Neural cell (in vitro differentiated cells): ENCODE measurements at regions not wholly inside any gene's neighbourhood (a gene's known extent, or its start where the extent isn't known, plus 50 kb on each side); places are given as distances from the start of the nearest gene placed in this dataset.

Experiments used
- H2AFZ ChIP-seq: fragments of 200-600, 300-800 bp; sonication (generic), shearing (Covaris generic); 2 replicates; pipeline ENCODE4 v1.6.0; 2014; ENCODE audit warnings: low read depth, mild to moderate bottlenecking, antibody characterized with exemption, low read length, moderate library complexity
- H3F3A ChIP-seq: fragments of 200-600 bp; shearing (Covaris generic); 2 replicates; pipeline ENCODE4 v1.6.1; 2016; ENCODE audit warnings: mild to moderate bottlenecking, moderate library complexity, mixed read lengths, antibody characterized with exemption, low read length; ENCODE audit not compliant: insufficient read depth, poor library complexity, severe bottlenecking
- H3K27ac ChIP-seq: fragments of 200-600, 300-800 bp; sonication (generic), shearing (Covaris generic); 2 replicates; pipeline ENCODE4 v1.5.1; 2014; ENCODE audit warnings: mild to moderate bottlenecking, low read length, moderate library complexity
- H3K27me3 ChIP-seq: fragments of 300-800, 200-600 bp; sonication (generic), shearing (Covaris generic); 2 replicates; pipeline ENCODE4 v1.6.0; 2014; ENCODE audit warnings: mild to moderate bottlenecking, low read depth, low read length, moderate library complexity; ENCODE audit not compliant: insufficient read depth
- H3K36me3 ChIP-seq: fragments of 300-800, 200-600 bp; sonication (generic), shearing (Covaris generic); 2 replicates; pipeline ENCODE4 v1.5.1; 2014; ENCODE audit warnings: mild to moderate bottlenecking, antibody characterized with exemption, low read length, moderate library complexity; ENCODE audit not compliant: insufficient read depth
- H3K4me2 ChIP-seq: fragments of 300-800, 200-600 bp; sonication (generic), shearing (Covaris generic); 2 replicates; pipeline ENCODE4 v1.6.0; 2014; ENCODE audit warnings: mild to moderate bottlenecking, low read length
- H3K4me3 ChIP-seq: fragments of 300-800, 200-600 bp; sonication (generic), shearing (Covaris generic); 2 replicates; pipeline ENCODE4 v1.5.1; 2014; ENCODE audit warnings: mild to moderate bottlenecking, low read length, moderate library complexity
- H3K79me2 ChIP-seq: fragments of 200-600 bp; shearing (Covaris generic); replicated peaks from 2 replicates; pipeline ENCODE4 v1.6.0; 2014; ENCODE audit warnings: mild to moderate bottlenecking, low read length, moderate library complexity; ENCODE audit not compliant: insufficient read depth
- H3K9ac ChIP-seq: fragments of 300-800, 200-600 bp; sonication (generic), shearing (Covaris generic); 2 replicates; pipeline ENCODE4 v1.6.1; 2016; ENCODE audit warnings: mild to moderate bottlenecking, low read length, mixed read lengths
- H3K9me2 ChIP-seq: fragments of 200-600 bp; shearing (Covaris generic); 2 replicates; pipeline ENCODE4 v1.6.1; 2016; ENCODE audit warnings: mild to moderate bottlenecking, low read length, mixed read lengths; ENCODE audit not compliant: insufficient read depth
- H3K9me3 ChIP-seq: fragments of 200-600, 300-800 bp; sonication (generic), shearing (Covaris generic); 2 replicates; pipeline ENCODE4 v1.6.1; 2016; ENCODE audit warnings: mild to moderate bottlenecking, mixed run types, low read length, moderate library complexity, mixed read lengths
- H4K20me1 ChIP-seq: fragments of 200-600 bp; shearing (Covaris generic); 2 replicates; pipeline ENCODE4 v1.6.1; 2016; ENCODE audit warnings: mild to moderate bottlenecking, mixed run types; ENCODE audit not compliant: insufficient read depth
- EP300 ChIP-seq: fragments of 450-650 bp; conservative IDR thresholded peaks from 2 replicates; pipeline ENCODE4 v1.6.1; 2014; ENCODE audit warnings: antibody characterized with exemption, mild to moderate bottlenecking, moderate library complexity; ENCODE audit not compliant: poor library complexity, severe bottlenecking
- EZH2 ChIP-seq: fragments of 200-600, 300-800 bp; shearing (Covaris generic), sonication (generic); IDR thresholded peaks from 2 replicates; pipeline ENCODE4 v1.6.1; 2014; ENCODE audit warnings: antibody characterized with exemption, low read length, borderline replicate concordance, mild to moderate bottlenecking; ENCODE audit not compliant: insufficient read depth, poor library complexity, severe bottlenecking
- MXI1 ChIP-seq: fragments of 450-650 bp; conservative IDR thresholded peaks from 2 replicates; pipeline ENCODE4 v1.6.1; 2014; ENCODE audit warnings: antibody characterized with exemption, mild to moderate bottlenecking; ENCODE audit not compliant: poor library complexity, severe bottlenecking
- POLR2AphosphoS5 ChIP-seq: IDR thresholded peaks from 2 replicates; pipeline ENCODE4 v1.6.1; 2012
- RAD21 ChIP-seq: fragments of 450-650 bp; conservative IDR thresholded peaks from 2 replicates; pipeline ENCODE4 v1.6.1; 2014; ENCODE audit warnings: antibody characterized with exemption, mild to moderate bottlenecking, moderate library complexity
- SMC3 ChIP-seq: fragments of 450-650 bp; conservative IDR thresholded peaks from 2 replicates; pipeline ENCODE4 v1.6.1; 2014; ENCODE audit warnings: antibody characterized with exemption, mild to moderate bottlenecking, moderate library complexity; ENCODE audit not compliant: poor library complexity
- TAF1 ChIP-seq: IDR thresholded peaks from 2 replicates; pipeline ENCODE4 v1.6.1; 2012; ENCODE audit warnings: low read depth
- TF ChIP-seq, protein P1 (sequence below): fragments of 450-650 bp; IDR thresholded peaks from 2 replicates; pipeline ENCODE4 v1.5.1; 2014; ENCODE audit warnings: antibody characterized with exemption, mild to moderate bottlenecking, moderate library complexity; ENCODE audit not compliant: poor library complexity, severe bottlenecking
- TF ChIP-seq, protein P2 (sequence below): IDR thresholded peaks from 2 replicates; pipeline ENCODE4 v1.6.1; 2012; ENCODE audit warnings: borderline replicate concordance

DNA sequence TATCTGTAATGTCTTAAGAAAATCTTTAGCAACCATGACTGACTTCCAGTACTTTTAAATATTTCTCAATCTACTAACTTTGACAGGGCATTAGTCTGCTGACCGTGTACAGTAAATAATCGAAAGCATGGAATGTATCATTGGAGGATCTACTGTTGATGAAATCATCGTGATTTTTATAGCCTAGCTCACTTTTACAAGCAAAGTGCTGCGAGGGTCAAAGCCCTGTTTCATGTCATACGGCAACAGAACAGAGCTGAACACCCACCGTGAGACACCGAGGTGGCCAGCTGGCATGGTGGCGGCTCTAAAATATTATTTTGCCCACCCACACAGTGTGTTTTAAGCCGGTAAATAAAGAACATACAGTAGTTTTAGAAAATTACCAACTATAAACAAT lies 679.3 kb downstream of the FAT4 start:
- Histone ChIP-seq H4K20me1 (no peaks in the 10 kb centered on the region), H2AFZ (no peak overlapping the region), H3K4me2 (no peak overlapping the region), H3K27ac (no peak overlapping the region), H3K9me3 (no peaks in the 10 kb centered on the region), H3K27me3 (no peaks in the 10 kb centered on the region), H3K9ac (no peak overlapping the region), H3K4me3 (no peak overlapping the region), H3K36me3 (no peaks in the 10 kb centered on the region), H3K79me2 (no peaks in the 10 kb centered on the region), H3F3A (no peaks in the 10 kb centered on the region), H3K9me2 (no peaks in the 10 kb centered on the region)
- TF ChIP-seq EZH2 (no peak), SMC3 (no peak), EP300 (no peak), TAF1 (no peak), RAD21 (no peak)

DNA sequence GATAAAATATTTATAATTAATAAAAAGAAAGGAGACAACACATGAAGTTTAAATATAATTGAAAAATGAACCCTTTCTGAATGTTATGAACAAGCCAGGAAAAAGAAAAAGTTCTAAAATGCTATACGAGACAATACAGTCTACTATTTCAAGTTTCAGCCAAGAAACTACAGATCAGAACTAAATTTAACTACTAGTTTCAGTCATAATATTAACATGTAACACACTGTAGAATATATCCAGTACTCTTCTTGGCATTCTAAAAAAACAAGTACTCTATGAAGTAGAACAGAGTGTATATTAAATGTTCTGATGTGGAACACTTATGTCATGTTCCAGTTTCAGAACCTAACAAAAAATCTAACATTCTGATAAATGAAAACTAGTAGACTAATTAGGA lies 679.7 kb downstream of the FAT4 start:
- Histone ChIP-seq H3K27me3 (no peaks in the 10 kb centered on the region), H3K9ac (no peak overlapping the region), H3K9me2 (no peaks in the 10 kb centered on the region), H3F3A (no peaks in the 10 kb centered on the region), H3K9me3 (no peaks in the 10 kb centered on the region), H3K79me2 (no peaks in the 10 kb centered on the region), H3K36me3 (no peaks in the 10 kb centered on the region), H3K27ac (no peak overlapping the region), H3K4me2 (no peak overlapping the region), H2AFZ (no peak overlapping the region), H3K4me3 (no peak overlapping the region), H4K20me1 (no peaks in the 10 kb centered on the region)
- TF ChIP-seq EP300 (no peak), RAD21 (no peak), EZH2 (no peak), POLR2AphosphoS5 (no peak), SMC3 (no peak), MXI1 (no peak), TAF1 (no peak)
- TF ChIP-seq, protein P1, sequence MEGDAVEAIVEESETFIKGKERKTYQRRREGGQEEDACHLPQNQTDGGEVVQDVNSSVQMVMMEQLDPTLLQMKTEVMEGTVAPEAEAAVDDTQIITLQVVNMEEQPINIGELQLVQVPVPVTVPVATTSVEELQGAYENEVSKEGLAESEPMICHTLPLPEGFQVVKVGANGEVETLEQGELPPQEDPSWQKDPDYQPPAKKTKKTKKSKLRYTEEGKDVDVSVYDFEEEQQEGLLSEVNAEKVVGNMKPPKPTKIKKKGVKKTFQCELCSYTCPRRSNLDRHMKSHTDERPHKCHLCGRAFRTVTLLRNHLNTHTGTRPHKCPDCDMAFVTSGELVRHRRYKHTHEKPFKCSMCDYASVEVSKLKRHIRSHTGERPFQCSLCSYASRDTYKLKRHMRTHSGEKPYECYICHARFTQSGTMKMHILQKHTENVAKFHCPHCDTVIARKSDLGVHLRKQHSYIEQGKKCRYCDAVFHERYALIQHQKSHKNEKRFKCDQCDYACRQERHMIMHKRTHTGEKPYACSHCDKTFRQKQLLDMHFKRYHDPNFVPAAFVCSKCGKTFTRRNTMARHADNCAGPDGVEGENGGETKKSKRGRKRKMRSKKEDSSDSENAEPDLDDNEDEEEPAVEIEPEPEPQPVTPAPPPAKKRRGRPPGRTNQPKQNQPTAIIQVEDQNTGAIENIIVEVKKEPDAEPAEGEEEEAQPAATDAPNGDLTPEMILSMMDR: no peak
- TF ChIP-seq, protein P2, sequence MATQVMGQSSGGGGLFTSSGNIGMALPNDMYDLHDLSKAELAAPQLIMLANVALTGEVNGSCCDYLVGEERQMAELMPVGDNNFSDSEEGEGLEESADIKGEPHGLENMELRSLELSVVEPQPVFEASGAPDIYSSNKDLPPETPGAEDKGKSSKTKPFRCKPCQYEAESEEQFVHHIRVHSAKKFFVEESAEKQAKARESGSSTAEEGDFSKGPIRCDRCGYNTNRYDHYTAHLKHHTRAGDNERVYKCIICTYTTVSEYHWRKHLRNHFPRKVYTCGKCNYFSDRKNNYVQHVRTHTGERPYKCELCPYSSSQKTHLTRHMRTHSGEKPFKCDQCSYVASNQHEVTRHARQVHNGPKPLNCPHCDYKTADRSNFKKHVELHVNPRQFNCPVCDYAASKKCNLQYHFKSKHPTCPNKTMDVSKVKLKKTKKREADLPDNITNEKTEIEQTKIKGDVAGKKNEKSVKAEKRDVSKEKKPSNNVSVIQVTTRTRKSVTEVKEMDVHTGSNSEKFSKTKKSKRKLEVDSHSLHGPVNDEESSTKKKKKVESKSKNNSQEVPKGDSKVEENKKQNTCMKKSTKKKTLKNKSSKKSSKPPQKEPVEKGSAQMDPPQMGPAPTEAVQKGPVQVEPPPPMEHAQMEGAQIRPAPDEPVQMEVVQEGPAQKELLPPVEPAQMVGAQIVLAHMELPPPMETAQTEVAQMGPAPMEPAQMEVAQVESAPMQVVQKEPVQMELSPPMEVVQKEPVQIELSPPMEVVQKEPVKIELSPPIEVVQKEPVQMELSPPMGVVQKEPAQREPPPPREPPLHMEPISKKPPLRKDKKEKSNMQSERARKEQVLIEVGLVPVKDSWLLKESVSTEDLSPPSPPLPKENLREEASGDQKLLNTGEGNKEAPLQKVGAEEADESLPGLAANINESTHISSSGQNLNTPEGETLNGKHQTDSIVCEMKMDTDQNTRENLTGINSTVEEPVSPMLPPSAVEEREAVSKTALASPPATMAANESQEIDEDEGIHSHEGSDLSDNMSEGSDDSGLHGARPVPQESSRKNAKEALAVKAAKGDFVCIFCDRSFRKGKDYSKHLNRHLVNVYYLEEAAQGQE: no peak

DNA sequence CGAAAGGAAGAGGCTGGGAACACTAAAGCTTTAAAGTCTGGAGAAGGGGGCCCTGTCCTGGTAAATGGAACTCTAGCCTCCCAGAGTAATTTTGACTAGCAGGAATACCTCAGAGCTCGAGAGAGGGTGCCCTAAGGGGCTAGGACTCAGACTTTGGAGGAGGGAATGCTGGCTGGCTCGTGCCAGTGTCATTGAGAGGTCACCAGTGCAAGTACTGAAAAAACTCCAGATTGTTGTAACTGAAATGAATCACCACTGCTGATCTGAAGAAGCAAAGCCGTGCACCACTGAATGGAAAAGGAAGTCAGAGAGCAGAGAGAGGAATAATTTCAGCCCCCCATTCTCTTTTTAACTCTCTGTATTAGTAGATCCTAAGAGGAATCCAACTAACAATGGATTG lies 690.2 kb downstream of the FAT4 start:
- Histone ChIP-seq H3K9me3 (no peaks in the 10 kb centered on the region), H3K27ac (no peak overlapping the region), H3K9me2 (no peaks in the 10 kb centered on the region), H4K20me1 (no peaks in the 10 kb centered on the region), H3K4me2 (no peak overlapping the region), H3K79me2 (no peaks in the 10 kb centered on the region), H3F3A (no peaks in the 10 kb centered on the region), H2AFZ (no peak overlapping the region), H3K4me3 (no peak overlapping the region), H3K36me3 (no peaks in the 10 kb centered on the region), H3K9ac (no peak overlapping the region), H3K27me3 (no peaks in the 10 kb centered on the region)
- no peak for TF ChIP-seq TAF1
- TF ChIP-seq MXI1: no peak
- no peak for TF ChIP-seq POLR2AphosphoS5
- TF ChIP-seq, protein P2: no peak
- no peak for TF ChIP-seq SMC3
